AG08395 (cell line): ENCODE measurements at regions not wholly inside any gene's neighbourhood (a gene's known extent, or its start where the extent isn't known, plus 50 kb on each side); places are given as distances from the start of the nearest gene placed in this dataset.
A peak's percentile ranks its signal among the peaks of the same experiment; 100 is the strongest.
"Not testable (repeated sequence)": the region's sequence is repeated elsewhere in the genome, so short reads cannot be mapped to it uniquely, and the experiment has no call there.

Experiments used
- DNase-seq: peaks from one replicate; pipeline ENCODE4 v3.0.0; 2012; ENCODE audit warnings: mixed read lengths, low spot score

- DNase-seq: not testable (repeated sequence)
These were observed 268.6 kb downstream of the FGFR2 start for GRCh38 chr10:121329631-121330030.

GRCh38 chr10:121330563-121330962 is 267.7 kb downstream of the FGFR2 start:
- no peak for DNase-seq

- no peak for DNase-seq
These were observed 265.9 kb downstream of the FGFR2 start for GRCh38 chr10:121332353-121332752.

- DNase-seq: no peak
These were observed 265.1 kb downstream of the FGFR2 start for GRCh38 chr10:121332829-121333765.

GRCh38 chr10:121335386-121335925 is 262.8 kb downstream of the FGFR2 start:
- DNase-seq: no peak

- no peak for DNase-seq
These were observed 260.8 kb downstream of the FGFR2 start for GRCh38 chr10:121337427-121337826.

GRCh38 chr10:121338206-121338980 is 259.9 kb downstream of the FGFR2 start:
- no peak for DNase-seq

- DNase-seq: no peak
These were observed 259.1 kb downstream of the FGFR2 start for GRCh38 chr10:121339114-121339513.

GRCh38 chr10:121340271-121340831 is 257.9 kb downstream of the FGFR2 start:
- DNase-seq: no peak

- DNase-seq: no peak
These were observed 246.7 kb downstream of the FGFR2 start for GRCh38 chr10:121351540-121351939.

- no peak for DNase-seq
These were observed 245.9 kb downstream of the FGFR2 start for GRCh38 chr10:121352231-121352855.

GRCh38 chr10:121355161-121355560 is 243.1 kb downstream of the FGFR2 start:
- no peak for DNase-seq

GRCh38 chr10:121356183-121356582 is 242.1 kb downstream of the FGFR2 start:
- DNase-seq: no peak

GRCh38 chr10:121357401-121357800 is 240.8 kb downstream of the FGFR2 start:
- no peak for DNase-seq

GRCh38 chr10:121362026-121362425 is 236.2 kb downstream of the FGFR2 start:
- DNase-seq: no peak

- DNase-seq: no peak
These were observed 232.7 kb downstream of the FGFR2 start for GRCh38 chr10:121365566-121365965.

- no peak for DNase-seq
These were observed 229.8 kb downstream of the FGFR2 start for GRCh38 chr10:121368347-121369025.

- DNase-seq: no peak
These were observed 228.6 kb downstream of the FGFR2 start for GRCh38 chr10:121369616-121370015.

GRCh38 chr10:121371836-121372235 is 226.4 kb downstream of the FGFR2 start:
- no peak for DNase-seq

- peak; percentile 3 for DNase-seq
These were observed 224.8 kb downstream of the FGFR2 start for GRCh38 chr10:121373411-121373810.

GRCh38 chr10:121374121-121374520 is 224.1 kb downstream of the FGFR2 start:
- no peak for DNase-seq
